Stimulated activated CD4-positive, alpha-beta T cell treated with anti-CD3 and anti-CD28 coated beads, Interleukin-12 subunit alpha, Interleukin-12 subunit beta, amount 100 ng/mL, for 48 hours (primary cell): ENCODE measurements at regions not wholly inside any gene's neighbourhood (a gene's known extent, or its start where the extent isn't known, plus 50 kb on each side); places are given as distances from the start of the nearest gene placed in this dataset.
A peak's percentile ranks its signal among the peaks of the same experiment; 100 is the strongest.

Experiments used
- DNase-seq, 3 donors: peaks; one replicate each; pipeline ENCODE4 v3.0.0-alpha.2; 2020; ENCODE audit warnings: low read depth in 2 of 3, low spot score in 1 of 3

- peak in 1 of 3 donors; percentile 39 for DNase-seq
These were observed 557.6 kb upstream of the DIPK2B start for GRCh38 chrX:45758319-45758718.

DNA sequence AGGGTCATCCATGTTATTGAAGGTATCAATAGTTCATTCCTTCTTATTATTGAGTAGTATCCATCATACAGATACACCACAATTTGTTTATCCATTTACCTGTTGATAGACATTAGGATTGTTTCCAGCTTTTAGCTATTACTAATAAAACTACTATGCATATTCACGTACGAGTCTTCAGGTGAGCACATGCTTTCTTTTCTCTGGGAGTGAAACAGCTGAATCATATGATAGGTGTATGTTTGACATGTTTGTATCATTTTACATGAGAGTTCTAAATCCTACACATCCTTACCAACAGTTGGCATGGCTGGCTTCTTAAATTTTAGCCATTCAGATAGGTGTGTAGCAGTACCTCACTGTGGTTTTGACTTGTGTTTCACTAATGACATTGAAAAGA lies 556.6 kb upstream of the DIPK2B start:
- DNase-seq: no peak

DNA sequence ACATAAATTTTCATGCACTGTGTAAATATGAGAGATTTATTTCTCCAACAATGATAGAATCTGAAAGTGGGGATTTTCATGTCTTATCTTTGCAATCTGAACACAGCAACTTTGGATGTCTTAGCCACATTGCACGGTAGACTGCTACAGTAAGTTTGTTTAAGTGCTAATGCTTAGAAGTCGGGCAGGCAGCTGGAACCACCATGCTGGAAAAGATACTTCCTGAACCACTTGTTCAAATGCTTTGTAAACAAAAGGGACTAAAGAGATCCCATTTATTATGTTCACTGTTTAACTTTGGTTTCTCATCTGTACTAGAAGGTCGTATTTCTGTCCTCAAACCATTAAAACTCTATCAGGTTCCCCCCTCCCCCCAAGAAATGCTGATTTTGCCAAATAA lies 555.9 kb upstream of the DIPK2B start:
- no peak for DNase-seq

GRCh38 chrX:45755703-45756102 lies 555.0 kb upstream of the DIPK2B start:
- no peak for DNase-seq

DNA sequence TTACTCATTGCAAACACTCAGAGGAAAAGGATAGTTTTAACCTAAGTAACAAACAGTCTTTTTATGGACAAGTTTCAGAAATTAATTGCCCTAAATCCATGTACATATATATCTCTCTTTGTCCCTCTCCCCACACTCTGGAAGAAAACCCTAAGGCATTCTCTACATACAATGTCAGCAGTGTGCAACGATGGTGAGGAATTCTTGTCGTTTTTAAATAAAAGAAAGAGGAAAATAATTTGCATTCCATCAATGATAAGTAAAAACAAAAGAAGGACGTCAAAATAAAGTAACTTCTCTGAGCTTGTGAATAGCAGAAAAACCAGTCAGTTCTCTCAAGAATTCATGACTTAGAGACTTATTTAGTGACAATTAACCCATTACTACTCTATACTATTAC lies 550.5 kb upstream of the DIPK2B start:
- no peak for DNase-seq

DNA sequence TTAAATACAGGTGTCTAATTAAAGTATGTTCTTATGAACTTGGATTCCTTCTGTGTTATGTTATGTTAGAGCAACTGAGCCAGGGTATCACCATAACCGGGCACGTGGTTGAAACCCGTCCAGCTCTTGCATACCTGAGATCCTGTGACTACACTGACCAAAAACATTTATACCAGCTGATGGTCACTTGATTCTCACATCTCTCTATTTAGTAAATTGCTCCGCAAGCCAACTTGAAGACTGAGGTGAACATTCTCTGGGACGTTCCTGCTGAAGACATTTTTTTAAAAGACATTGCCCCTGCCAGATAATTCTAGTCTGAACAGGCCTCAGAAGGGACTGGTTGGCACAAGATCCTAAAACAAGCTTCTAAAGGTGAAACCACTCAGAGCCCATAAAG lies 550.0 kb upstream of the DIPK2B start:
- no peak for DNase-seq

DNA sequence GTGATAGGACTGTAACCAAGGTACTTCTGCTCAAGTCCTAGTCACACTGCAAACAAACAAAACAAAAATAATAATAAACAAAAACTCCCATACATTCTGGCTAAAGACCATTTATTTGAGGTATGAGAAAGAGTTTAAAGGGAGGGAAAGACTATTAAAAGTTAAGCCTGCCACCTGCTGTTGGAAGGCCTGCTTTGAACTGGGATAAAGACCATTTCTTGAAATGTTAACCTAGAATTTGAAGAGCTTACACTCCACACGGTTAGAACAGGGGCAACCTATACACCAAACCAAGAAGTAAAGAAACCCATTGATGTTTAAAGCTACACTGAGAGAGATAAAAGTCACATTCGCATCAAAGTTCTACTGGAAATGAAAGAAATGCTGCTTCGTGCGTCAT lies 548.7 kb upstream of the DIPK2B start:
- no peak for DNase-seq

DNA sequence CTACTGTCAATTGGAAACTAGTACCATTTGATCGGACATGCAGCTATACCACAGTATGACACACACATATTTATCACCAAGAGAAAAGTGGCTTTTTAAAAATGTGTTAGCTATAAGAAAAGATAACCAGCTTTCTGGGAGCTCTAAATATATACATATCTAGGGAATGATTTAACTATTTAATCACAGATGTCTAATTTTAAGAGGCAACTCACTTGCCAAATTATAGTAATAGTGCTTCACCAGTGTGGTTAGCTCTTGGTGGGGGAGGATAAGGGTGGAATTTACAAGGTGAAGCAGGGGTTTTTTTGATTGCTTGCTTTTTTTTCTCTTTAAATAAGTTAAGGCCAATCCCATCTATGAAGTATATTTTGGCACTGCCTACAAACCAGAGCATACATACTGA lies 547.7 kb upstream of the DIPK2B start:
- DNase-seq: no peak

DNA sequence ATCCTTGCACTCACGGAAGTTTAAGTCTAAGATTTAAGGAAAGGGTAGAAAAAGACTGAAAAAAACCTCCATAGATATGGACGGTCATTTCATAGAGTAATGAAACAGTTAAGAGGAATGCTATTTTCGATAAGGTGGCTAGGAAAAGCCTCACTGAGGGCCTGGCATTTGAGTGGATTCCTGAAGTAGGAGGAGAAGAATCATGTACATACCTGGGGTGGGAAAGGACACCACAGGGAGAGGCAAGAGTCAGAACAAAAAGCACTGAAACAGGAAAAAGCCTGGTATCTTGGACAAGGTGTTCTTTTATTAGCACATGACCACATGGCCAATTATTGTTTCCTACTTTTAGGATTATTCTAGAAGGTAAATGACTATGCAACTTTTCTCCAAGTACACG lies 547.2 kb upstream of the DIPK2B start:
- DNase-seq: no peak

- no peak for DNase-seq
These were observed 544.8 kb upstream of the DIPK2B start for GRCh38 chrX:45745479-45745878.

DNA sequence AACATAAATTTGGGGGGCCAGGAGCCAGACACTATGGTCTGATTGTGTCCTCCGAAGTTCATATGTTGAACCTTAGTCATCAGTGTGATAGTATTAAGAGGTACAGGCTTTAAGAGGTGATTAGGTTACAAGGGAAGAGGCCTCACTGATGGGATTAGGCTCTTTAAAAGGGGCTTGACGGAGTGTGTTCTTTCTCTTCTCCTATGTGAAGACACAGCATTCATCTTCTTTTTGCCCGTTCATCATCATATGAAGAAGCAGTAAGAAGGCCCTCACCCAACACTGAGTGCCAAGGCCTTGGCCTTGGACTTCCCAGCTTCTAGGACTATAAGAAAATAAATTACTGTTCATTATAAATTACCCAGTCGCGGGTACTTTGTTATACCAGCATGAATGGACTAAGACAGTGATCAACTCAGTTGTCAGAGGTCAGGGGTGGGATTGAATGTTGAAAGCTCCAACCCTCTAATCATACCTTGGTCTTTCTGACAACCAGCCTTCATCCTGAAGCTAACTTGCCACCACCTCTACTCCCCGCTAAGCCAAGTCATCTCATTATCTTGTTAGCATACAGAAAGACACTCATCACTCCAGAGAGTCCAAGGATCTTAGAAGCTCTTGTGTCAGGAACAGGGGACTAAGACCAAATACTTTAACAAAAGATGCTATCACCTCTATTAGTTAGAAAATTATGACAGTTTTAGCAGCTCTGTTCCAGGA lies 543.4 kb upstream of the DIPK2B start:
- no peak for DNase-seq

- DNase-seq: no peak
These were observed 542.4 kb upstream of the DIPK2B start for GRCh38 chrX:45743081-45743533.

GRCh38 chrX:45740291-45740690 lies 539.6 kb upstream of the DIPK2B start:
- no peak for DNase-seq

DNA sequence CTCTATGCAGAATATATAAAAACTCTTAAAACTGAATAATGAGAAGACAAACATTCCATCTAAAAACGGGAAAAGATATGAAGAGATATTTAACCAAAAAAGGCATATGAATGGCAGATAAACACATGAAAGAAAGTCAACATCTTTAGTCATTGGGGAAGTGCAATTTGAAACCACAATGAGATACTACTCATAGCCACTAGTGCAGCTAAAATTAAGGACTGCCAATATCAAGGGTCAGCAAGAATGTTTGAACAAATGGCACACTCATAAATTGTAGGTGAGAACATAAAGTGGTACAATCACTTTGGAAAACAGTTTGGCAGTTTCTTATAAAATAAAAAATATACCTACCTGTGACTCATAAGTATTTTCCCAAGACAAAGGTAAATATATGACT lies 534.9 kb upstream of the DIPK2B start:
- no peak for DNase-seq

- DNase-seq: no peak
These were observed 530.8 kb upstream of the DIPK2B start for GRCh38 chrX:45731448-45731847.

DNA sequence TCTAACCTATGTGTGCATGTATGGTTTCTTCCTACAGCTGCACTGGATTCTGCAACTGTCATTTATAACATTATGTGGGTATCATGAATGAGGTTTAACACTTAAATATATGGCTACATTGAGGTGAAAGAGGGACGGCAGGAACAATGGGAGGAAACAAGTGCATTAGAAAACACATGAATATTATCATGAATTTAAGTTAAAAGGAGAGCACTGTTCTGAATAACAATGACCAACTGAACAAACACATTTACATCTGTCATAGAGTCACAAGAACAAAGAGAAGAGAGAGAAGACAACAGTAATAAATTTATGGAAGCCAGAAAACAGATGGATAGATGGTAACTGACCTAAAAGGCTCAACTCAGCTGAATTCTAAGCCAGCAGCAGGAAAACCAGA lies 527.1 kb upstream of the DIPK2B start:
- no peak for DNase-seq

GRCh38 chrX:45722471-45722870 lies 521.8 kb upstream of the DIPK2B start:
- DNase-seq: no peak

DNA sequence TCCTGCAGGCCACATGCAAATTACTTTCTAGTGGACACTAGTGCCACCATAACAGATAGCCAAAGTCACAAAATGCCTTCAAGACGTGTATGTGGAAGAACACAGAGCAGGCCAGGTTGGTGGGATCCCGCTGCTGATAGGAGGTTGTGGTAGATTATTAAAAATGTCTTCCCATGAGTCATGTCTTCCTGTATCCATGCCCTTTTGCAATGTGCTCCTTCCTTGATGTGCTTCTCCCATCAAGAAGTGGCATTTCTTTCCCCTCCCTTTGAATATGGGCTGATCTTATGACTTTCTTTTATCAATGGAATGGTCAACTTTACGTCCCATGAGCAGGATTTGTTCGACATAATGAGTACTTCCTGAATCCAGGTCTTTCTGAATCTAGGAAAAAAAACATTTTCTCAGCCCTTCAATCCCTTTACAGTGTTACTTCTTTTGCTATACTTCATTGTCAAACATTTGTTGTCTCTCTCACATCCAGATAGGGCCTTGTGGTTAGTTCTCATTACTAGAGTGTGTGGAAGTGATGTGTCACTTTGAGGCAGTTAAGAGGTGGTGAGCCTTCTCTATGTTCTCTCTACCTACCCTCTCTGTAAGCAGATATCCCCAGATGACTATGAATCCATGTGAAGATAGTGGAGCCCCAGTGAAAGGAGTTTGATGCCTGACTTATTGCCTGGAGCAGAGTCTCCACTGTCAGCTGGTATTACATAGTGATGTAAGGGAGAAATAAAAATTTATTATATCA lies 519.2 kb upstream of the DIPK2B start:
- no peak for DNase-seq

DNA sequence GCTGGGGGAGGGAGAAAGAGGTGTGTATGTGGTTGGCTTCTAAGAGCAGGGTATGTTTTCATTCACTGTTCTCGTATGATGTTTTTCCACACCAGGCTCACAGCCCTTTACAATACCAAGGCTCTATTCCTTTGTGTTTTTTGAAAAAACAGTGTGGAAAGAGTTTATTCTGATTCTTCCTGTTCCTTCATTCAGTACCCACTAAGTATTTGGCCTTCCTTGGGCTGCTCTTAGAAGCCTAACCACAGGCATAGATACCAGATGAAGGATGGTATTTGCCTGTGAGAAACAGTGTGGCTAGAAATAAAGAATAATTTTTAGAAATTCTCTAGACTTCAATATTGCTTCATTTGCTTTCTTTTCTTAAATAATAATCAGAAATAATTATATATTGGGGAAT lies 518.0 kb upstream of the DIPK2B start:
- DNase-seq: no peak

GRCh38 chrX:45716750-45717149 lies 516.1 kb upstream of the DIPK2B start:
- DNase-seq: no peak

- DNase-seq: no peak
These were observed 515.1 kb upstream of the DIPK2B start for GRCh38 chrX:45715748-45716147.

DNA sequence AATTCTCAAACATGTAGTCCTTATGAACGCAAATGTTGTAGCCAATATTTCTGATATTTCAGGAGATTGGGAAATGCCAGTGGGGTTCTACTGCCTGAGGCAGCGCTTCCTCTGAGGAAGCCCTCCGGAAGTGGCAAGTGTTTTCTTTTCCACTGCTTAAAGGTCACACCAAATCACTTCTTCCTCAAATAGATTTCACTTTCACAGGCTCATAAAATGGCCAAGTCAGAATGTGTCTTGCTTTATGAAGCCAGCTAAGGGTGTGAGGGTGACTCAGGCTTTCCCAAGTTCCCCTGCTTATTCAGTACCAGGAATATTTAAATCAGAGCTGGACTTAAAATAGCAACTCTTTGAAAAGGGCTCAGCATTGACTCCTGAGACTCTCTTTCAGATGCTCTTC lies 514.2 kb upstream of the DIPK2B start:
- DNase-seq: peak in 2 of 3 donors; percentile 9 to 25

GRCh38 chrX:45712067-45712466 lies 511.4 kb upstream of the DIPK2B start:
- no peak for DNase-seq
